NT2/D1 (cell line): ENCODE measurements at regions not wholly inside any gene's neighbourhood (a gene's known extent, or its start where the extent isn't known, plus 50 kb on each side); places are given as distances from the start of the nearest gene placed in this dataset.

ENCODE experiments used
- SUZ12 ChIP-seq: IDR thresholded peaks from 2 replicates; pipeline ENCODE4 v1.6.1; 2011; ENCODE audit not compliant: insufficient read length, insufficient read depth; ENCODE audit errors: extremely low read depth
- YY1 ChIP-seq: IDR thresholded peaks from 2 replicates; pipeline ENCODE4 v1.6.1; 2011; ENCODE audit not compliant: insufficient read length, insufficient read depth

- TF ChIP-seq YY1 (no peak), SUZ12 (no peak)
Observed at GRCh38 chr10:128764190-128764589, 638.0 kb upstream of the MKI67 start.
